MM.1S (cell line): ENCODE measurements at regions not wholly inside any gene's neighbourhood (a gene's known extent, or its start where the extent isn't known, plus 50 kb on each side); places are given as distances from the start of the nearest gene placed in this dataset.

ENCODE experiments used
- DNase-seq: peaks from one replicate; pipeline ENCODE4 v3.0.0-alpha.2; 2015
- H2AFZ ChIP-seq: fragments of 300-600 bp; sonication (generic); 2 replicates; pipeline ENCODE4 v1.6.0; 2016; ENCODE audit warnings: antibody characterized with exemption, low read length
- H3F3A ChIP-seq: fragments of 300-600 bp; sonication (generic); 2 replicates; pipeline ENCODE4 v1.6.1; 2016; ENCODE audit warnings: mild to moderate bottlenecking, antibody characterized with exemption, low read length, moderate library complexity, mixed read lengths; ENCODE audit not compliant: insufficient read depth
- H3K27ac ChIP-seq: fragments of 300-600 bp; sonication (generic); 2 replicates; pipeline ENCODE4 v1.5.1; 2016; ENCODE audit warnings: mild to moderate bottlenecking, low read length
- H3K27me3 ChIP-seq: fragments of 300-600 bp; sonication (generic); replicated peaks from 2 replicates; pipeline ENCODE4 v1.6.0; 2016; ENCODE audit warnings: low read length; ENCODE audit not compliant: insufficient read depth
- H3K36me3 ChIP-seq: fragments of 300-600 bp; sonication (generic); replicated peaks from 2 replicates; pipeline ENCODE4 v1.6.1; 2016; ENCODE audit warnings: mild to moderate bottlenecking, low read length, mixed read lengths; ENCODE audit not compliant: insufficient read depth
- H3K4me1 ChIP-seq: fragments of 300-600 bp; sonication (generic); 2 replicates; pipeline ENCODE4 v1.6.1; 2016; ENCODE audit warnings: low read length, mixed read lengths
- H3K4me2 ChIP-seq: fragments of 300-600 bp; sonication (generic); 2 replicates; pipeline ENCODE4 v1.6.0; 2016; ENCODE audit warnings: low read depth, low read length
- H3K4me3 ChIP-seq: fragments of 300-600 bp; sonication (generic); 2 replicates; pipeline ENCODE4 v1.5.1; 2016; ENCODE audit warnings: low read length, mixed read lengths
- H3K79me2 ChIP-seq: fragments of 300-600 bp; sonication (generic); 2 replicates; pipeline ENCODE4 v1.6.1; 2016; ENCODE audit warnings: mixed run types, low read length, mixed read lengths
- H3K9ac ChIP-seq: fragments of 300-600 bp; sonication (generic); 2 replicates; pipeline ENCODE4 v1.6.1; 2016; ENCODE audit warnings: low read length, mixed read lengths
- H3K9me2 ChIP-seq: fragments of 300-600 bp; sonication (generic); replicated peaks from 2 replicates; pipeline ENCODE4 v1.6.1; 2016; ENCODE audit warnings: mild to moderate bottlenecking, low read length, mixed read lengths; ENCODE audit not compliant: insufficient read depth
- H3K9me3 ChIP-seq: fragments of 300-600 bp; sonication (generic); replicated peaks from 2 replicates; pipeline ENCODE4 v1.6.1; 2016; ENCODE audit warnings: mild to moderate bottlenecking, low read length, mixed read lengths; ENCODE audit not compliant: insufficient read depth
- H4K20me1 ChIP-seq: fragments of 300-600 bp; sonication (generic); 2 replicates; pipeline ENCODE4 v1.6.1; 2016; ENCODE audit warnings: mild to moderate bottlenecking, low read length, moderate library complexity, mixed read lengths; ENCODE audit not compliant: insufficient read depth
- EZH2 ChIP-seq: fragments of 300-600 bp; sonication (generic); optimal IDR thresholded peaks from 2 replicates; pipeline ENCODE3; 2017; ENCODE audit warnings: low read depth, mild to moderate bottlenecking, antibody characterized with exemption, low read length, mixed read lengths
- EZH2phosphoT487 ChIP-seq: fragments of 300-600 bp; sonication (generic); IDR thresholded peaks from 2 replicates; pipeline ENCODE4 v1.6.1; 2018; ENCODE audit warnings: antibody characterized with exemption, low read length
- TF ChIP-seq, protein P1 (sequence below): fragments of 300-600 bp; sonication (generic); IDR thresholded peaks from 2 replicates; pipeline ENCODE4 v1.5.1; 2016; ENCODE audit warnings: antibody characterized with exemption, low read length, mixed read lengths

DNA sequence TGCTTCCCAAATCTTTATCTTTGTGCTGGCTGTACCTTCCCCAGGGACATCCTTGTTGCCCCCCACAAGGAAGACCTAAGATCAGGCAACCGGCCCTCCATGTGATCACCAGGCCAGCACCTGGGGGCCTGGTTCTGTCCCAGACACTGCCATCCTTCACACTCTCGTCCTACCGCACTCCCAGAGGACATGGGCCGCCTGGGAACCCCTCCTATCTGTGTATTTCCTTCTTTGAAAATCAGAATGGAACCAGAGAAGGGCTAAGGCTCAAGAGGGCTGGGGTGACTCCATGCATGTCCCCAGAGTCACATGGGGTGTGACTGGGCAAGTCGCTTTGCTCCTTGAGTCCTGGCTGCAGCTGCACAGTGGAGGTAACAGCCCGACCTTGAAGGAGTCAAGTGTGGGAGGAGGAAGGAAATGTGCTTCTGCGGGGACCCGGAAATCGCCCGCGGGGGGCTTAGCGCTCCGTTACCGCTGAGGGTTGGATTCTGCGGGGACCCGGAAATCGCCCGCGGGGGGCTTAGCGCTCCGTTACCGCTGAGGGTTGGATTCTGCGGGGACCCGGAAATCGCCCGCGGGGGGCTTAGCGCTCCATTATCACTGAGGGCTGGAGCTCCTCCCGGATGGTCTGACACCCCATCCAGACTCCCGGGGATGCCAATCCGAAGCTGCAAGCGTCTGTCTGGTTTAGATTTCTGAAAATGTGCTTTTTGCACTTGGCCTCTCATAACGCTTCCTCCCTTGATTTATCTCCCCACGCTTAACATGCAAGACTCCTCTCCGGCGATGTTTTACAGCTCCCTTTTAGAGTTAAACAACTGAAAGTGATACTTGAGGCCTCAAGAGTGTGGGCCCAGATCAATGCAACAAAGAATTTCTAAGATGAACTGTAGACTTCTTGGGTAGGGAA lies 278.9 kb downstream of the NPHP4 start:
- no peak for DNase-seq
- H3K9ac ChIP-seq: no peak overlapping the region
- peaks cover 88% of the 10 kb centered on the region for H3K27me3 ChIP-seq
- no peaks in the 10 kb centered on the region for H3K4me1 ChIP-seq
- H2AFZ ChIP-seq: no peak overlapping the region
- H3F3A ChIP-seq: no peaks in the 10 kb centered on the region
- no peaks in the 10 kb centered on the region for H3K79me2 ChIP-seq
- no peaks in the 10 kb centered on the region for H3K9me2 ChIP-seq
- H3K9me3 ChIP-seq: no peaks in the 10 kb centered on the region
- no peak overlapping the region for H3K4me3 ChIP-seq
- no peak overlapping the region for H3K27ac ChIP-seq
- no peaks in the 10 kb centered on the region for H3K36me3 ChIP-seq
- TF ChIP-seq EZH2phosphoT487: no peak
- H4K20me1 ChIP-seq: no peaks in the 10 kb centered on the region
- no peak overlapping the region for H3K4me2 ChIP-seq

DNA sequence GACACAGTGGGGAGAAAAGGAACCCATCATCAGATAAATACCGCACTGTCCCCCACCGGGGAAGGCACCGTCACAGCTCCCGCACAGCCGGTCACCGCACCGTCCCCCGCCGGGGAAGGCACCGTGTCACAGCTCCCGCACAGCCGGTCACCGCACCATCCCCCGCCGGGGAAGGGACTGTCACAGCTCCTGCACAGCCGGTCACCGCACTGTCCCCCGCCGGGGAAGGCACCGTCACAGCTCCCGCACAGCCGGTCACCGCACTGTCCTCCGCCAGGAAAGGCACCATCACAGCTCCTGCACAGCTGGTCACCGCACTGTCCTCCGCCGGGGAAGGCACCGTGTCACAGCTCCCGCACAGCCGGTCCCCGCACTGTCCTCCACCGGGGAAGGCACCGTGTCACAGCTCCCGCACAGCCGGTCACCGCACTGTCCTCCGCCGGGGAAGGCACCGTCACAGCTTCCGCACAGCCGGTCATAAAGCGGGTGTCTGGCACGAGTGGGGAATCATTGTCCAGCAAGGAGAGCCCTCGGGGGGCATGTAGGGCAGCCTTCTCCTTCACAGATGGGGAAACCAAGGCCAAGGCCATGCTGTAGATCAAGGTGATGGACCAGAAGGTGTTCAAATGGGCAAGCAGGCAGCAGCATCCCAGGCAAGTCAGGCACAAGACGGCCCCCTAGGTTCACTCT lies 280.1 kb downstream of the NPHP4 start:
- Histone ChIP-seq H3K27me3 (peaks cover 90% of the 10 kb centered on the region), H3K36me3 (no peaks in the 10 kb centered on the region), H3F3A (no peaks in the 10 kb centered on the region), H3K4me1 (no peaks in the 10 kb centered on the region), H3K4me2 (no peak overlapping the region), H3K9me2 (no peaks in the 10 kb centered on the region), H3K79me2 (no peaks in the 10 kb centered on the region), H4K20me1 (no peaks in the 10 kb centered on the region), H3K27ac (no peak overlapping the region), H3K9ac (no peak overlapping the region), H3K9me3 (no peaks in the 10 kb centered on the region), H3K4me3 (no peak overlapping the region), H2AFZ (no peak overlapping the region)
- no peak for DNase-seq
- TF ChIP-seq EZH2: no peak
- TF ChIP-seq, protein P1, sequence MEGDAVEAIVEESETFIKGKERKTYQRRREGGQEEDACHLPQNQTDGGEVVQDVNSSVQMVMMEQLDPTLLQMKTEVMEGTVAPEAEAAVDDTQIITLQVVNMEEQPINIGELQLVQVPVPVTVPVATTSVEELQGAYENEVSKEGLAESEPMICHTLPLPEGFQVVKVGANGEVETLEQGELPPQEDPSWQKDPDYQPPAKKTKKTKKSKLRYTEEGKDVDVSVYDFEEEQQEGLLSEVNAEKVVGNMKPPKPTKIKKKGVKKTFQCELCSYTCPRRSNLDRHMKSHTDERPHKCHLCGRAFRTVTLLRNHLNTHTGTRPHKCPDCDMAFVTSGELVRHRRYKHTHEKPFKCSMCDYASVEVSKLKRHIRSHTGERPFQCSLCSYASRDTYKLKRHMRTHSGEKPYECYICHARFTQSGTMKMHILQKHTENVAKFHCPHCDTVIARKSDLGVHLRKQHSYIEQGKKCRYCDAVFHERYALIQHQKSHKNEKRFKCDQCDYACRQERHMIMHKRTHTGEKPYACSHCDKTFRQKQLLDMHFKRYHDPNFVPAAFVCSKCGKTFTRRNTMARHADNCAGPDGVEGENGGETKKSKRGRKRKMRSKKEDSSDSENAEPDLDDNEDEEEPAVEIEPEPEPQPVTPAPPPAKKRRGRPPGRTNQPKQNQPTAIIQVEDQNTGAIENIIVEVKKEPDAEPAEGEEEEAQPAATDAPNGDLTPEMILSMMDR: no peak
- no peak for TF ChIP-seq EZH2phosphoT487

DNA sequence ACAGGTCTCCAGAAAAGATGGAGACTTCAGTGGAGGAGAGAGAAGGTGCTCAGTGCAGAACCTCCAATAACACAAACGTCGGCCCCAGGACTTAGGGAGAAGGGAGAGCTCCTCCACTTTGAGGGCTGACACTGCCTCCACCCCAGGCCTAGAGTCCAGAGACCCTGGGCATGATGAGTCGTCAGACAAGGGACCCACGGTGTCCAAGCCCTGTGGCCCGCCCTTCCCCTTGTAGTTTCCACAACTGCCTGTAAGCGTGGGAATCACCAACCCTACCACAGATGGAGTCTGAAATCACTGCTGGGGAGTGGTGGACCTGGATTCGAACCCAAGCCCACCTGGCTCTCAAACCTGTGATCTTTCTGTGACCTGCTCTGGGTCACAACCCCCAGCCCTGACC lies 281.1 kb downstream of the NPHP4 start:
- no peaks in the 10 kb centered on the region for H3K79me2 ChIP-seq
- H2AFZ ChIP-seq: no peak overlapping the region

More for the DNA sequence above, 281.1 kb downstream of the NPHP4 start:
- DNase-seq: no peak
- H3K9ac ChIP-seq: no peak overlapping the region
- no peaks in the 10 kb centered on the region for H3K9me3 ChIP-seq
- no peaks in the 10 kb centered on the region for H3K36me3 ChIP-seq
- H3K27ac ChIP-seq: no peak overlapping the region
- peaks cover 90% of the 10 kb centered on the region for H3K27me3 ChIP-seq
- no peak overlapping the region for H3K4me3 ChIP-seq
- no peaks in the 10 kb centered on the region for H3F3A ChIP-seq
- H3K4me2 ChIP-seq: no peak overlapping the region
- no peaks in the 10 kb centered on the region for H3K4me1 ChIP-seq
- no peaks in the 10 kb centered on the region for H4K20me1 ChIP-seq
- no peaks in the 10 kb centered on the region for H3K9me2 ChIP-seq
- TF ChIP-seq EZH2: no peak
- TF ChIP-seq EZH2phosphoT487: no peak
- TF ChIP-seq, protein P1: no peak
